GM23248 (cell line): ENCODE measurements at regions not wholly inside any gene's neighbourhood (a gene's known extent, or its start where the extent isn't known, plus 50 kb on each side); places are given as distances from the start of the nearest gene placed in this dataset.
A peak's percentile ranks its signal among the peaks of the same experiment; 100 is the strongest.

Source experiments
- DNase-seq: peaks from one replicate; pipeline ENCODE4 v3.0.0-alpha.2; 2015
- H2AFZ ChIP-seq: fragments of 200-600 bp; sonication (generic); 2 replicates; pipeline ENCODE4 v1.6.1; 2016; ENCODE audit warnings: antibody characterized with exemption
- H3F3A ChIP-seq: fragments of 200-600 bp; sonication (generic); 2 replicates; pipeline ENCODE4 v1.6.1; 2016; ENCODE audit warnings: mild to moderate bottlenecking, antibody characterized with exemption, mixed run types; ENCODE audit not compliant: insufficient read depth
- H3K27ac ChIP-seq: fragments of 200-600 bp; sonication (generic); 2 replicates; pipeline ENCODE4 v1.5.1; 2016; ENCODE audit warnings: mild to moderate bottlenecking
- H3K27me3 ChIP-seq: fragments of 200-600 bp; sonication (generic); replicated peaks from 2 replicates; pipeline ENCODE4 v1.6.1; 2016; ENCODE audit warnings: mild to moderate bottlenecking; ENCODE audit not compliant: insufficient read depth
- H3K36me3 ChIP-seq: fragments of 200-600 bp; sonication (generic); 2 replicates; pipeline ENCODE4 v1.6.1; 2016; ENCODE audit warnings: low read depth, mild to moderate bottlenecking
- H3K4me1 ChIP-seq: fragments of 200-600 bp; sonication (generic); 2 replicates; pipeline ENCODE4 v1.6.1; 2016; ENCODE audit warnings: mild to moderate bottlenecking; ENCODE audit not compliant: insufficient read depth
- H3K4me2 ChIP-seq: fragments of 200-600 bp; sonication (generic); one replicate; pipeline ENCODE4 v1.6.1; 2016; ENCODE audit warnings: mild to moderate bottlenecking; ENCODE audit not compliant: unreplicated experiment
- H3K4me3 ChIP-seq: fragments of 200-600 bp; sonication (generic); 2 replicates; pipeline ENCODE4 v1.5.1; 2016; ENCODE audit warnings: mild to moderate bottlenecking
- H3K79me2 ChIP-seq: fragments of 200-600 bp; sonication (generic); 2 replicates; pipeline ENCODE4 v1.6.1; 2016; ENCODE audit warnings: mild to moderate bottlenecking; ENCODE audit not compliant: insufficient read depth
- H3K9ac ChIP-seq: fragments of 200-600 bp; sonication (generic); 2 replicates; pipeline ENCODE4 v1.6.1; 2016; ENCODE audit warnings: mild to moderate bottlenecking
- H3K9me2 ChIP-seq: fragments of 200-600 bp; sonication (generic); 2 replicates; pipeline ENCODE4 v1.6.1; 2016; ENCODE audit warnings: mixed run types, mild to moderate bottlenecking, moderate library complexity; ENCODE audit not compliant: insufficient read depth
- H3K9me3 ChIP-seq: fragments of 200-600 bp; sonication (generic); one replicate; pipeline ENCODE4 v1.6.1; 2017; ENCODE audit warnings: low read depth
- H4K20me1 ChIP-seq: fragments of 200-600 bp; sonication (generic); 2 replicates; pipeline ENCODE4 v1.6.0; 2016; ENCODE audit not compliant: insufficient read depth
- EZH2 ChIP-seq: fragments of 200-600 bp; sonication (generic); IDR thresholded peaks from 2 replicates; pipeline ENCODE4 v1.6.1; 2018; ENCODE audit warnings: antibody characterized with exemption, mild to moderate bottlenecking; ENCODE audit not compliant: insufficient read depth, poor library complexity, severe bottlenecking
- EZH2phosphoT487 ChIP-seq: fragments of 200-600 bp; sonication (generic); IDR thresholded peaks from 2 replicates; pipeline ENCODE4 v1.6.1; 2018; ENCODE audit warnings: antibody characterized with exemption, moderate library complexity, mild to moderate bottlenecking, low read depth; ENCODE audit not compliant: insufficient read depth
- WGBS, 2 experiments: methylation state at CpG; one replicate each; pipeline ENCODE4 v1.1.6; 2015 to 2017; ENCODE audit warnings: low lambda C conversion rate in 2 of 2, low coverage in 1 of 2; ENCODE audit errors: missing lambda C conversion rate in 2 of 2; 5-methylcytosine and 5-hydroxymethylcytosine counted together
- in situ Hi-C: fragments of 300-500 bp; cut with MboI; formaldehyde crosslinking; loops from 2 replicates; pipeline ENCODE4 v1.15.0; 2020

- no peaks in the 10 kb centered on the region for H3K27me3 ChIP-seq
- no peaks in the 10 kb centered on the region for H3K36me3 ChIP-seq
- no peak overlapping the region for H3K27ac ChIP-seq
- in situ Hi-C loops: no loop called here
- no peaks in the 10 kb centered on the region for H3K9me3 ChIP-seq
- no peak for DNase-seq
- TF ChIP-seq EZH2 (no peak), EZH2phosphoT487 (no peak)
- no peaks in the 10 kb centered on the region for H3K4me1 ChIP-seq
- 45 to 52% methylated on average over 6 to 7 of the region's 7 CpGs for WGBS, 2 experiments
- no peaks in the 10 kb centered on the region for H4K20me1 ChIP-seq
- H3K9ac ChIP-seq: no peak overlapping the region
- no peak overlapping the region for H2AFZ ChIP-seq
- no peaks in the 10 kb centered on the region for H3K79me2 ChIP-seq
- H3F3A ChIP-seq: no peaks in the 10 kb centered on the region
- H3K4me2 ChIP-seq: no peak overlapping the region
- H3K9me2 ChIP-seq: no peaks in the 10 kb centered on the region
- no peak overlapping the region for H3K4me3 ChIP-seq
These were observed 749.5 kb upstream of the RAB6C start for GRCh38 chr2:129229830-129230441.

- WGBS, 2 experiments: 56 to 58% methylated on average over 7 of the region's 7 CpGs
- H3K4me1 ChIP-seq: no peaks in the 10 kb centered on the region
- no peaks in the 10 kb centered on the region for H3K9me2 ChIP-seq
- H3K79me2 ChIP-seq: no peaks in the 10 kb centered on the region
- no peak overlapping the region for H2AFZ ChIP-seq
- DNase-seq: no peak
- H3K27me3 ChIP-seq: no peaks in the 10 kb centered on the region
- in situ Hi-C loops: no loop called here
- H3K9me3 ChIP-seq: no peaks in the 10 kb centered on the region
- H3K36me3 ChIP-seq: no peaks in the 10 kb centered on the region
- H3F3A ChIP-seq: no peaks in the 10 kb centered on the region
- no peak overlapping the region for H3K27ac ChIP-seq
- H3K4me2 ChIP-seq: no peak overlapping the region
- H4K20me1 ChIP-seq: no peaks in the 10 kb centered on the region
- no peak overlapping the region for H3K4me3 ChIP-seq
- no peak overlapping the region for H3K9ac ChIP-seq
- no peak for TF ChIP-seq EZH2
- TF ChIP-seq EZH2phosphoT487: no peak
These were observed 747.5 kb upstream of the RAB6C start for GRCh38 chr2:129231924-129232323.

GRCh38 chr2:129233166-129233565 is 746.3 kb upstream of the RAB6C start:
- Histone ChIP-seq H3K9me2 (no peaks in the 10 kb centered on the region), H3K4me2 (no peak overlapping the region), H3K36me3 (no peaks in the 10 kb centered on the region), H3F3A (no peaks in the 10 kb centered on the region), H3K27ac (no peak overlapping the region), H4K20me1 (no peaks in the 10 kb centered on the region), H3K27me3 (no peaks in the 10 kb centered on the region), H3K9ac (no peak overlapping the region), H2AFZ (no peak overlapping the region), H3K79me2 (no peaks in the 10 kb centered on the region), H3K4me3 (no peak overlapping the region), H3K4me1 (no peaks in the 10 kb centered on the region), H3K9me3 (no peaks in the 10 kb centered on the region)
- DNase-seq: no peak
- WGBS, 2 experiments: 48 to 60% methylated on average over 9 of the region's 9 CpGs
- TF ChIP-seq EZH2 (no peak), EZH2phosphoT487 (no peak)
- in situ Hi-C loops: no loop called here

- Histone ChIP-seq H3F3A (no peaks in the 10 kb centered on the region), H3K79me2 (no peaks in the 10 kb centered on the region), H3K9ac (no peak overlapping the region), H3K4me1 (no peaks in the 10 kb centered on the region), H3K27ac (no peak overlapping the region), H3K36me3 (no peaks in the 10 kb centered on the region), H4K20me1 (no peaks in the 10 kb centered on the region), H3K4me2 (no peak overlapping the region), H3K27me3 (no peaks in the 10 kb centered on the region), H3K9me3 (no peaks in the 10 kb centered on the region), H2AFZ (no peak overlapping the region), H3K9me2 (no peaks in the 10 kb centered on the region), H3K4me3 (no peak overlapping the region)
- DNase-seq: peak; percentile 8
- no peak for TF ChIP-seq EZH2phosphoT487
- no peak for TF ChIP-seq EZH2
- 29 to 37% methylated on average over 6 of the region's 6 CpGs for WGBS, 2 experiments
- in situ Hi-C loops: no loop called here
These were observed 745.6 kb upstream of the RAB6C start for GRCh38 chr2:129233751-129234406.
